WERI-Rb-1 (cell line): ENCODE measurements at regions not wholly inside any gene's neighbourhood (a gene's known extent, or its start where the extent isn't known, plus 50 kb on each side); places are given as distances from the start of the nearest gene placed in this dataset.

Source experiments
- DNase-seq: peaks from one replicate; pipeline ENCODE4 v3.0.0-alpha.2; 2020
- H3K27ac ChIP-seq: fragments of 250-450 bp; sonication (Bioruptor Pico); 2 replicates; pipeline ENCODE4 v1.5.1; 2020; ENCODE audit warnings: mild to moderate bottlenecking, moderate library complexity
- H3K27me3 ChIP-seq: fragments of 250-450 bp; sonication (Bioruptor Pico); 2 replicates; pipeline ENCODE4 v1.5.1; 2021; ENCODE audit warnings: mild to moderate bottlenecking, low read depth, moderate library complexity; ENCODE audit not compliant: insufficient read depth, severe bottlenecking
- H3K36me3 ChIP-seq: fragments of 250-450 bp; sonication (Bioruptor Pico); 2 replicates; pipeline ENCODE4 v1.5.1; 2020; ENCODE audit warnings: mild to moderate bottlenecking, moderate library complexity
- H3K4me3 ChIP-seq: 2 replicates; pipeline ENCODE4 v1.5.1; 2011; ENCODE audit warnings: low read depth, mild to moderate bottlenecking, control low read depth, low read length
- H3K9me3 ChIP-seq: fragments of 250-450 bp; sonication (Bioruptor Pico); 2 replicates; pipeline ENCODE4 v1.5.1; 2021; ENCODE audit warnings: mild to moderate bottlenecking, moderate library complexity; ENCODE audit not compliant: severe bottlenecking
- CTCF ChIP-seq: IDR thresholded peaks from 2 replicates; pipeline ENCODE4 v1.5.1; 2011; ENCODE audit warnings: low read depth, mild to moderate bottlenecking, control low read depth, inconsistent platforms, low read length

DNA sequence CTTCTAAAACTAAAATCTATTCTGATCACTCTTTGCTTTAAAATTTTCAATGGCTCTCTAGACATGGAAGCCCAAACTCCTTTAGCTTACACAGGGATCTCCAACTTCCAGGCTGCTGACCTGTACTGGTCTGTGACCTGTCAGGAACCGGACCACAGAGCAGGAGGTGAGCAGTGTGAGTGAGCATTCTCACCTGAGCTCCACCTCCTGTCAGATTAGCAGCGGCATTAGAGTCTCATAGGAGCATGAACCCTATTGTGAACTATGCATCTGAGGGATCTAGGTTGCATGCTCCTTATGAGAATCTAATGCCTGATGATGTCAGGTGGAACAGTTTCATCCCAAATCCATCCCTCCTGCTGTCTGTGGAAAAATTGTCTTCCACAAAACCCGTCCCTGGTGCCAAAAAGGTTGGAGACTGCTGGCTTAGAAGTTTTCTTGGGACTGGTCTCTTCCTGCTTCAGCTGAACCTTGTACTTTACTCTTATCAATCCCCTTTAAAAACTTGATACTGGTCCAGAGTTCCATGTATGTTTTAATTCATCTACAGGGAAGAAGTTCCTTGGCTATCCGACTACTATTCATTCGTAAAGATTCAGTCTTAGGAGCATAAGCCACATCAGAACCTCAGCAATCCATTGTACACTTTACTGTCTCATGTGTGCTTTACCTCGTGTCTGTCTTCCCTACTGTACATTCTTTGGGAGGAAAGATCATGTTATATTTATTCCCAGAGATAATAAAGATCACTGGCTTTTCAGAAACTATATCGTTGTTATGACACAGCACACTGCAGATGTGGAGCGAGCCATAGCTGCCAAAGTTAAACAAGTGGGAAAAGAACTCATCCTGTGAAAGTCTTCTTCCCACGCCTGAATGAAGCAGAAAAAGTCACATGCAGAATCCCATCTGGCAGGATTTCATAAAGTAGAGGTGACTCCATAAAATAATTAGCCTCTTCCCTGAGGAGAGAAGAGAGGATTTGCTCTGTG, 183.8 kb downstream of the LRATD1 start:
- H3K36me3 ChIP-seq: no peaks in the 10 kb centered on the region
- TF ChIP-seq CTCF: no peak
- H3K9me3 ChIP-seq: peaks cover 7% of the 10 kb centered on the region
- no peak overlapping the region for H3K4me3 ChIP-seq
- no peak for DNase-seq
- no peaks in the 10 kb centered on the region for H3K27me3 ChIP-seq
- H3K27ac ChIP-seq: no peak overlapping the region

DNA sequence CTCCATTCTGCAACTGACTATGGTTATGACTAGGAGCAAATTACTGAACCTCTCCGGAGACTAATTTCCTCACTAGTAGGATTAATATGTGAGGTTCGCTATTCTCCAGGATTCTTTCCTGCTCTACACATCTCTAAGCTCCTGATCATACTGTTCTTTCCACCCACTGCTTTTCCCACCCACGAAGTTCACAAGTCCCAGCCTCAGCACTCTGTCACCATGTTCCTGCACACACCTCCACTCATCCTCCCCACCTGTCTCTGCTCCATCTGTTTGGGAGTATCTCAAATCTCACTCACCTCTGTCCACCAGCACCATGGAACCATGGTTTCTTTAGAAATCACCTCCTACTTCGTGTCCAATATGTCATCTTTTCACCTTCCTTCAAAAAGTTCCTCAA, 185.3 kb downstream of the LRATD1 start:
- DNase-seq: no peak
- H3K36me3 ChIP-seq: no peaks in the 10 kb centered on the region
- peaks cover 7% of the 10 kb centered on the region for H3K9me3 ChIP-seq
- H3K4me3 ChIP-seq: no peak overlapping the region
- no peaks in the 10 kb centered on the region for H3K27me3 ChIP-seq
- H3K27ac ChIP-seq: no peak overlapping the region
- no peak for TF ChIP-seq CTCF

DNA sequence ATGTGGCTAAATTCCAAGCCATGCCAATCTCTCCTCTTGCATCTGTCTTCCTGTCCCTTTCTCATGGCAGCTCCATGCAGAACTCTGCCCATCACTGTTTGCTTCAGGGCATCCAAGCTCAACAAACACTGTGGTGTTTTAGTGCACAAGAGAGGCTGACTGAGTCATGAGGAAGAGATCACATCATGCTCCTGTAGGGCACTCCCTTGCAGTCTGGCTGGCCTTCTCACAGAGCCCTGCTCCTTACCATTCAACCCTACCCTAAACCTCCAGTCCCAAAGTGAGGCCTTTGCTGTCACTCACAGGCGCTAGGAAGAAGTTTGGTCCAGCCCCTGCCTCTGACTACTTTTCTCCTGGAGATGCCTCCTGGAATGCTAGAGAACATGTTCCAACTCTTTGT, 194.0 kb downstream of the LRATD1 start:
- Histone ChIP-seq H3K36me3 (no peaks in the 10 kb centered on the region), H3K27me3 (no peaks in the 10 kb centered on the region), H3K27ac (no peak overlapping the region), H3K9me3 (no peaks in the 10 kb centered on the region), H3K4me3 (no peak overlapping the region)
- no peak for DNase-seq
- no peak for TF ChIP-seq CTCF

- no peak for TF ChIP-seq CTCF
- H3K27ac ChIP-seq: no peak overlapping the region
- DNase-seq: no peak
- no peaks in the 10 kb centered on the region for H3K9me3 ChIP-seq
- H3K27me3 ChIP-seq: no peaks in the 10 kb centered on the region
- H3K36me3 ChIP-seq: no peaks in the 10 kb centered on the region
- no peak overlapping the region for H3K4me3 ChIP-seq
Observed at GRCh38 chr2:14827226-14828023, 194.9 kb downstream of the LRATD1 start.

DNA sequence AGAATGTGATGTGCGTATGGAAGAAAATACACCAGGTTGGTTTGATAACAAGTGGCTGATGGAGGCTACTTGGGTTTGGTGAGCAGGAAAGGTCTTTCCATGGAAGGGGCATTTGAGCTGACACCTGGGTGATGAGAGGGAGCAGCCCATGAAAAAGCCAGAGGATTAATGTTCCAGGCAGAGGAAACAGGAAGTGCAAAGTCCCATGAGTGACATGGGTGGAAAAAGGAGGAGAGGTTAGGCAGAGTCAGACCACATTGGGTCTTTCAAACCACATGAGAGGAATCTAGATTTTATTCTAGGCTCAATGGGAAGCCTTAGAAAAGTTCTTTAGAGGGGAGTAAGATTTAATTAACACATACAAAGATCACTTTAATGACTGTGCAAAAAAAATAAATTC, 195.7 kb downstream of the LRATD1 start:
- no peak overlapping the region for H3K27ac ChIP-seq
- H3K27me3 ChIP-seq: no peaks in the 10 kb centered on the region
- no peaks in the 10 kb centered on the region for H3K9me3 ChIP-seq
- TF ChIP-seq CTCF: no peak
- DNase-seq: no peak
- no peaks in the 10 kb centered on the region for H3K36me3 ChIP-seq
- no peak overlapping the region for H3K4me3 ChIP-seq
